Keratinocyte (primary cell): ENCODE measurements at regions not wholly inside any gene's neighbourhood (a gene's known extent, or its start where the extent isn't known, plus 50 kb on each side); places are given as distances from the start of the nearest gene placed in this dataset.

Experiments
- EZH2 ChIP-seq: IDR thresholded peaks from one replicate; pipeline ENCODE4 v1.6.1; 2012; ENCODE audit warnings: inconsistent platforms, mild to moderate bottlenecking, low read length, moderate library complexity
- TF ChIP-seq, protein P1 (sequence below), 3 experiments: IDR thresholded peaks in 1 of 3; conservative IDR thresholded peaks in 1 of 3; optimal IDR thresholded peaks in 1 of 3; 2 replicates in 2 of 3; 3 replicates in 1 of 3; pipeline versions ENCODE3 to v1.5.1; 2011; ENCODE audit warnings: low read length in 3 of 3, mild to moderate bottlenecking in 3 of 3, moderate library complexity in 2 of 3, control low read depth in 1 of 3, inconsistent platforms in 1 of 3; ENCODE audit not compliant: insufficient read depth in 2 of 3; ENCODE audit errors: extremely low read depth in 1 of 3

DNA sequence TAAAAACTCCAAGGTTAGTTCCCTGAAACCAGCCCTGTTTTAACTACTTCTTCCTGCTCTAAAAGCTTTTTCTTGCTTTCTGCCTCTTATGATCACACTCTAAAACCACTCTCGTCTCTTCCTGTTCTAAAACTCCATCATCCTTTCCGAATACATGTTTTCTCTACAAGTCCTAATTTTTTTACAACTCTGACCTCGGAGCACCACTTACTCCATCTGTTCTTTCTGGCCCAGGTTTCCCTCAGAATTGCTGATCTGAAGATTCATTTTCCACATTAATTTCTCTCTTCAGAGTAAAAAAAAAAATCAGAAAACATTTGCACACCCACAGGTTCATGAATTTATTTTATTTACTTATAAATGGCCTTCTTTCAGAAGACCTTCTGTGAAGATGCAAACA is 265.7 kb upstream of the CADM1 start:
- TF ChIP-seq, protein P1, sequence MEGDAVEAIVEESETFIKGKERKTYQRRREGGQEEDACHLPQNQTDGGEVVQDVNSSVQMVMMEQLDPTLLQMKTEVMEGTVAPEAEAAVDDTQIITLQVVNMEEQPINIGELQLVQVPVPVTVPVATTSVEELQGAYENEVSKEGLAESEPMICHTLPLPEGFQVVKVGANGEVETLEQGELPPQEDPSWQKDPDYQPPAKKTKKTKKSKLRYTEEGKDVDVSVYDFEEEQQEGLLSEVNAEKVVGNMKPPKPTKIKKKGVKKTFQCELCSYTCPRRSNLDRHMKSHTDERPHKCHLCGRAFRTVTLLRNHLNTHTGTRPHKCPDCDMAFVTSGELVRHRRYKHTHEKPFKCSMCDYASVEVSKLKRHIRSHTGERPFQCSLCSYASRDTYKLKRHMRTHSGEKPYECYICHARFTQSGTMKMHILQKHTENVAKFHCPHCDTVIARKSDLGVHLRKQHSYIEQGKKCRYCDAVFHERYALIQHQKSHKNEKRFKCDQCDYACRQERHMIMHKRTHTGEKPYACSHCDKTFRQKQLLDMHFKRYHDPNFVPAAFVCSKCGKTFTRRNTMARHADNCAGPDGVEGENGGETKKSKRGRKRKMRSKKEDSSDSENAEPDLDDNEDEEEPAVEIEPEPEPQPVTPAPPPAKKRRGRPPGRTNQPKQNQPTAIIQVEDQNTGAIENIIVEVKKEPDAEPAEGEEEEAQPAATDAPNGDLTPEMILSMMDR (optimal IDR thresholded peaks at IDR 0.05 in 1 of 3, IDR thresholded peaks at IDR 0.05 in 1 of 3, conservative IDR thresholded peaks at IDR 0.05 in 1 of 3; ENCODE audit: extremely low read depth in 1 of 3, insufficient read depth in 2 of 3, low read length in 3 of 3): no peak
- no peak for TF ChIP-seq EZH2
